Spinal cord (tissue), 9 donors: ENCODE measurements at regions not wholly inside any gene's neighbourhood (a gene's known extent, or its start where the extent isn't known, plus 50 kb on each side); places are given as distances from the start of the nearest gene placed in this dataset.
A peak's percentile ranks its signal among the peaks of the same experiment; 100 is the strongest.

Experiments used
- DNase-seq, 6 donors: peaks; one replicate each; pipeline versions ENCODE4 v3.0.0 to v3.0.0-alpha.2; 2013 to 2015; ENCODE audit warnings: low spot score in 6 of 6, low read depth in 4 of 6
- H3K27ac ChIP-seq: one replicate; pipeline ENCODE4 v1.5.1; 2013; ENCODE audit warnings: low read depth, low read length, control low read depth
- H3K27me3 ChIP-seq: one replicate; pipeline ENCODE4 v1.6.1; 2013; ENCODE audit warnings: low read length; ENCODE audit not compliant: control insufficient read depth, insufficient read depth
- H3K36me3 ChIP-seq: one replicate; pipeline ENCODE4 v1.6.1; 2013; ENCODE audit warnings: low read length; ENCODE audit not compliant: control insufficient read depth, insufficient read depth
- H3K4me1 ChIP-seq: one replicate; pipeline ENCODE4 v1.6.1; 2013; ENCODE audit warnings: low read length; ENCODE audit not compliant: control insufficient read depth, insufficient read depth
- H3K4me3 ChIP-seq: one replicate; pipeline ENCODE4 v1.5.1; 2013; ENCODE audit warnings: low read depth, low read length, control low read depth
- H3K9me3 ChIP-seq: one replicate; pipeline ENCODE4 v1.6.1; 2013; ENCODE audit warnings: low read length; ENCODE audit not compliant: control insufficient read depth, insufficient read depth
- WGBS: methylation state at CpG from one replicate; pipeline ENCODE4 v1.1.5; 2013; ENCODE audit warnings: missing lambda C conversion rate; ENCODE audit not compliant: insufficient coverage; 5-methylcytosine and 5-hydroxymethylcytosine counted together
- donor health status: healthy.

GRCh38 chr4:124322234-124323065 lies 390.1 kb downstream of the ANKRD50 start:
- Histone ChIP-seq H3K4me3 (peak overlapping the region; percentile 13), H3K4me1 (no peaks in the 10 kb centered on the region), H3K27me3 (no peaks in the 10 kb centered on the region), H3K9me3 (no peaks in the 10 kb centered on the region), H3K36me3 (no peaks in the 10 kb centered on the region), H3K27ac (no peak overlapping the region)
- 87% methylated on average over 2 of the region's 8 CpGs for WGBS
- DNase-seq = peak in 4 of 6 donors; percentile 15 to 88 (median 63)

- H3K9me3 ChIP-seq = no peaks in the 10 kb centered on the region
- no peak for DNase-seq
- H3K27me3 ChIP-seq = no peaks in the 10 kb centered on the region
- no peaks in the 10 kb centered on the region for H3K36me3 ChIP-seq
- no peak overlapping the region for H3K4me3 ChIP-seq
- no peak overlapping the region for H3K27ac ChIP-seq
- no peaks in the 10 kb centered on the region for H3K4me1 ChIP-seq
Measured at GRCh38 chr4:124325690-124326089, 386.8 kb downstream of the ANKRD50 start.

- Histone ChIP-seq H3K36me3 (no peaks in the 10 kb centered on the region), H3K27me3 (no peaks in the 10 kb centered on the region), H3K27ac (no peak overlapping the region), H3K4me1 (no peaks in the 10 kb centered on the region), H3K9me3 (no peaks in the 10 kb centered on the region), H3K4me3 (no peak overlapping the region)
- DNase-seq = no peak
Measured at GRCh38 chr4:124329134-124329533, 383.4 kb downstream of the ANKRD50 start.

- no peak overlapping the region for H3K27ac ChIP-seq
- H3K27me3 ChIP-seq = no peaks in the 10 kb centered on the region
- no peak for DNase-seq
- H3K9me3 ChIP-seq = no peaks in the 10 kb centered on the region
- WGBS = 100% methylated on average over 1 of the region's 3 CpGs
- H3K4me3 ChIP-seq = no peak overlapping the region
- H3K4me1 ChIP-seq = no peaks in the 10 kb centered on the region
- H3K36me3 ChIP-seq = no peaks in the 10 kb centered on the region
Measured at GRCh38 chr4:124330045-124330444, 382.5 kb downstream of the ANKRD50 start.

GRCh38 chr4:124331781-124332180 lies 380.8 kb downstream of the ANKRD50 start:
- WGBS = no CpG with 5 or more reads among the region's 1 CpG
- Histone ChIP-seq H3K9me3 (no peaks in the 10 kb centered on the region), H3K4me1 (no peaks in the 10 kb centered on the region), H3K4me3 (no peak overlapping the region), H3K27me3 (no peaks in the 10 kb centered on the region), H3K27ac (no peak overlapping the region), H3K36me3 (no peaks in the 10 kb centered on the region)
- peak in 1 of 6 donors; percentile 79 for DNase-seq

GRCh38 chr4:124333466-124333865 lies 379.1 kb downstream of the ANKRD50 start:
- Histone ChIP-seq H3K4me1 (peaks cover 2% of the 10 kb centered on the region), H3K27ac (no peak overlapping the region), H3K36me3 (no peaks in the 10 kb centered on the region), H3K4me3 (no peak overlapping the region), H3K9me3 (no peaks in the 10 kb centered on the region), H3K27me3 (no peaks in the 10 kb centered on the region)
- no peak for DNase-seq
- no CpG with 5 or more reads among the region's 4 CpGs for WGBS

- H3K36me3 ChIP-seq = no peaks in the 10 kb centered on the region
- no peaks in the 10 kb centered on the region for H3K9me3 ChIP-seq
- no peak overlapping the region for H3K4me3 ChIP-seq
- DNase-seq = peak; percentile 40 to 93 (median 56)
- H3K4me1 ChIP-seq = peaks cover 2% of the 10 kb centered on the region
- no peak overlapping the region for H3K27ac ChIP-seq
- no CpG with 5 or more reads among the region's 3 CpGs for WGBS
- no peaks in the 10 kb centered on the region for H3K27me3 ChIP-seq
Measured at GRCh38 chr4:124334119-124334518, 378.4 kb downstream of the ANKRD50 start.

GRCh38 chr4:124337874-124338273 lies 374.7 kb downstream of the ANKRD50 start:
- 78% methylated on average over 3 of the region's 3 CpGs for WGBS

GRCh38 chr4:124343661-124344171 lies 368.8 kb downstream of the ANKRD50 start:
- Histone ChIP-seq H3K36me3 (no peaks in the 10 kb centered on the region), H3K27ac (no peak overlapping the region), H3K9me3 (no peaks in the 10 kb centered on the region), H3K27me3 (no peaks in the 10 kb centered on the region), H3K4me1 (no peaks in the 10 kb centered on the region), H3K4me3 (no peak overlapping the region)
- WGBS = no CpG with 5 or more reads among the region's 3 CpGs
- DNase-seq = no peak

More at GRCh38 chr4:124337874-124338273, 374.7 kb downstream of the ANKRD50 start:
- H3K4me3 ChIP-seq = no peak overlapping the region
- H3K27me3 ChIP-seq = no peaks in the 10 kb centered on the region
- H3K4me1 ChIP-seq = peaks cover 2% of the 10 kb centered on the region
- H3K9me3 ChIP-seq = no peaks in the 10 kb centered on the region
- H3K36me3 ChIP-seq = no peaks in the 10 kb centered on the region
- DNase-seq = no peak
- H3K27ac ChIP-seq = no peak overlapping the region

- Histone ChIP-seq H3K4me3 (no peak overlapping the region), H3K9me3 (no peaks in the 10 kb centered on the region), H3K36me3 (no peaks in the 10 kb centered on the region), H3K27me3 (no peaks in the 10 kb centered on the region), H3K4me1 (no peaks in the 10 kb centered on the region), H3K27ac (no peak overlapping the region)
- DNase-seq = no peak
- WGBS = 100% methylated on average over 2 of the region's 3 CpGs
Measured at GRCh38 chr4:124372916-124373315, 339.6 kb downstream of the ANKRD50 start.
